ENCODE measurements at regions not wholly inside any gene's neighbourhood (a gene's known extent, or its start where the extent isn't known, plus 50 kb on each side); places are given as distances from the start of the nearest gene placed in this dataset.
"Not testable (repeated sequence)": the region's sequence is repeated elsewhere in the genome, so short reads cannot be mapped to it uniquely, and the experiment has no call there.

DNA sequence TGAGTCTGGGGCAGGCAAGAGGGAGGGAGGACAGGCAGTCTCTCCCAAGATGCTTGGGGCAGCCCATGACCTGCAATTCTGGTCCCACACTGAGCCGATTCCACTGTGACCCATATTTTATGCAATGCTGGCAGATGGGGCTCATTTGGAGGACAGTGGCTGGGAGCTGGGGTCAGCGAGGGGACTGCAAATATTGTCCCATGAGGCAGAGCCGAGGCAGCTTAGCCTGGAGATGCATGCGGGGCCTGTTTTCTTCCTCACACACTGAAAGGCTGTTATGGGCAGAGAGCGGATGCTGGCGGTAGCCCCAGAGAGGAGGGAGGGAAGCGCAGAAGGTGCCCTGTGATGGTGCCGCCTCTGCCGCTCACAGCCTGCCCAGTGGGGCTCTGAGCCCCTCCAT lies 128.5 kb upstream of the POU3F1 start:
- ChIA-PET CTCF (no interaction called here), POLR2A (no interaction called here)
- DNase-seq (no peak), ATAC-seq (no peak)
- no peak overlapping the region for H3K27ac Mint-ChIP-seq
- H3K4me3 Mint-ChIP-seq, result no peak overlapping the region
- no peaks in the 10 kb centered on the region for H3K9me3 Mint-ChIP-seq (ENCODE audit: insufficient read depth)
- no peaks in the 10 kb centered on the region for H3K36me3 Mint-ChIP-seq (ENCODE audit: low read depth)
- H3K4me1 Mint-ChIP-seq (ENCODE audit: low read depth), result no peaks in the 10 kb centered on the region
- no peaks in the 10 kb centered on the region for H3K27me3 Mint-ChIP-seq (ENCODE audit: low read depth)

DNA sequence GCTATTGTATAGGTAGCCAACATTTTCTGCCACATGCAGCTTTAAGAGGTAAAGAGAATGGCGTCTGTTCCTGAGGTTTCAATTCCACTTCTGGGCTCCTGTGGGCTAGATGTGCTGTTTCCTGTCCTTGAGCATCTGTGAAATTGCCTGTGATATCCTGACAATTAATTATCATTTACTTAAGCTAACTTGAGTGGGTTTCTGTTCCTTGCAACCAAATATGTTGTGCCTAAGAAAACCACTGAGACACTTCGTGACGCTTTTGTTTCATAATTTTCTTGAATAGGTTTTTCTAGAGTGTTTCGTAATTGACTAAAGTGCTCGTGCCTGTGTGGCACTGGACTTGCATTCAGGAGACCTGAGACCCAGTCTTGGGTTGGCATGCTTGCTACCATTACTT lies 127.3 kb upstream of the POU3F1 start:
- H3K27ac Mint-ChIP-seq, result no peak overlapping the region
- no peaks in the 10 kb centered on the region for H3K4me1 Mint-ChIP-seq (ENCODE audit: low read depth)
- H3K36me3 Mint-ChIP-seq (ENCODE audit: low read depth), result no peaks in the 10 kb centered on the region
- ChIA-PET POLR2A (no interaction called here), CTCF (no interaction called here)
- DNase-seq (no peak), ATAC-seq (no peak)
- H3K9me3 Mint-ChIP-seq (ENCODE audit: insufficient read depth), result no peaks in the 10 kb centered on the region
- no peak overlapping the region for H3K4me3 Mint-ChIP-seq
- H3K27me3 Mint-ChIP-seq (ENCODE audit: low read depth), result no peaks in the 10 kb centered on the region

DNA sequence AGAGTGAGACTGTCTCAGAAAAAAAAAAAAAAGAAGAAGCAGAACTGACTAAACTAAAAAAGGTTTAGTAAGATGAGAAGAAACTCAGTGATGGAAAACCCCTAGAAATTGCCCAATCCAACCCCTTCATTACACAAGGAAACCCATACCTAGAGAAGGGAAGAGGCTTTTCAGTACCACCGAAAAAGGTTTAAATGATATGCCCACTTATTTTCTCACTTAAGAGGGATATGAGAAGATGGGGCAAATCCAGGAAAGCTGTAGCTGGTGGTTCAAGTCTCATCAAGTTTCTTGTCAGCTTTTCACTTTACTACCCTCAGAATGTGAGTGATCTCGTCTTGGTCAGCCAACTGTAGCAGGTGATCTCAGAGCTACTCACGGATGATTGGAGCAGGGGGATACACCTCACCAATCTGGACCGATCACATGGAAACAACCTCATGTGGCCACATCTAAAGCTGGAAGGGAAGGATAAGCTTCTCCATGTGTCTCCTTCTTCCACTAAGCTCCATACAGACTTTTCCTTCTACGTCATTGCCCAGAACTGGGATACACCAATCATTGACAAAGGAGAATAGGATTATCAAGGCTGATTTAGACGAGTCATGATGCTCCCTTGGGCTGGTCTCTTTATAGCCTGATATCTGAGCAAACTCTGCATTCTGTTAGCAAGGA lies 126.7 kb upstream of the POU3F1 start:
- Mint-ChIP-seq H3K36me3 (ENCODE audit: low read depth) (no peaks in the 10 kb centered on the region), H3K27me3 (ENCODE audit: low read depth) (no peaks in the 10 kb centered on the region), H3K4me3 (no peak overlapping the region), H3K4me1 (ENCODE audit: low read depth) (no peaks in the 10 kb centered on the region), H3K9me3 (ENCODE audit: insufficient read depth) (no peaks in the 10 kb centered on the region), H3K27ac (no peak overlapping the region)
- DNase-seq (no peak), ATAC-seq (no peak)
- ChIA-PET POLR2A (no interaction called here), CTCF (no interaction called here)

DNA sequence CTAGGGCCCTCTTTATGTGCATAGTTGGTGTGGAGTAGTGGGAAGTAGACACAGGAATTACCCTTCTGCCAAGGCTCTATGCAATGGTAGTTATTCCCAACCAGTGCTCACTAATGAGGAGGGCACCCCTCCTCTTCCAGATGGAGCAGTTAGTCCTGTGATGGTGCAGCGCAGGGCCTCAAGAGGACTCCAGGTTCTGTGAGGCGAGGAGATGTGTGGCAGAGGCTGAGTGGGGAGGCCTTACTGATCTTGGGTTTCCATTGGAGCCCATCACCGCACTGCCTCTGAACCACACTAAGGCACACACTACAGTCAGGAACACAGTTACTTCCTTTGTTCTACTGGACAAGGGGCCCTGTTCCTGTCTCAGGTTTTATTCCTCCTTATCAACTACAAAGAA lies 122.5 kb upstream of the POU3F1 start:
- Mint-ChIP-seq H3K36me3 (ENCODE audit: low read depth) (no peaks in the 10 kb centered on the region), H3K4me3 (no peak overlapping the region), H3K4me1 (ENCODE audit: low read depth) (no peaks in the 10 kb centered on the region), H3K27me3 (ENCODE audit: low read depth) (peaks cover 9% of the 10 kb centered on the region), H3K27ac (no peak overlapping the region), H3K9me3 (ENCODE audit: insufficient read depth) (no peaks in the 10 kb centered on the region)
- ChIA-PET CTCF (no interaction called here), POLR2A (no interaction called here)
- DNase-seq (no peak), ATAC-seq (no peak)

DNA sequence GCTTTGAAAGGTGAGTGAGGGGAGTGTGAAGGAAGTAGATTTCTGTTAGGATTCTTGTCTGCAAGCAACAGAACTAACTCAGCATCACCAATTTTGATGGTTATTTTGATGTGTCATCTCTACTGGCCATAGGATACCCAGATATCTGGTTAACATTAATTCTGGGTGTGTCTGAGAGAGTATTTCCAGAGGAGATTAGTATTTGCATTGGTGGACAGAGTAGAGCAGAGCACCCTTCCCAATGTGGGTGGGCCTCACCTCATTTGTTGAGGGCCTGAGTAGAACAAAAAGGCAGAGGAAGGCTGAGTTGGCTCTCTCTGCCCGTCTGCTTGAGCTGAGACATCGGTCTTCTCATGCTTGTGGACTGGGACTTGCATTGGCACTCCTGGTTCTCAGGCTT lies 121.8 kb upstream of the POU3F1 start:
- Mint-ChIP-seq H3K4me3 (no peak overlapping the region), H3K4me1 (ENCODE audit: low read depth) (no peaks in the 10 kb centered on the region), H3K27me3 (ENCODE audit: low read depth) (peaks cover 9% of the 10 kb centered on the region), H3K36me3 (ENCODE audit: low read depth) (no peaks in the 10 kb centered on the region), H3K9me3 (ENCODE audit: insufficient read depth) (no peaks in the 10 kb centered on the region), H3K27ac (no peak overlapping the region)
- ATAC-seq, result no peak
- ChIA-PET CTCF (no interaction called here), POLR2A (no interaction called here)
- no peak for DNase-seq

DNA sequence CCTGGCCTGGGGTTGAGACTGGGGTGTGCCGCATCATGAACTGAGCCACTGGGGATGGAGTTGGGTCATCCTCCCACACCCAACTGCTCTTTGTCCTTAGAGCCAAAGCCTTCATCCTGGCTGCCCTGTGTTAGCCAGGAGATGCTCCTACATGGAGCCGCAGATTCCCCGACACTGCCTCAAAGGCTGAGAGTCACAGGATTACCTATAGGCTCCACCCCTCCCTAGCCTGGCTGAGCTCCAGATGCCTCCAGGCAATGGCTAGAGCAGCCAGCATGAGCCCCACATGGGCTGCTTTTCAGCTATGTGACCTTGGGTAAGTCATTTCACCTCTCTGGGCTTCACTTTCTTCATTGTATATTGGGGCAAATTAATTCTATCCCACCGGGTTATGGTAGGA lies 119.9 kb upstream of the POU3F1 start:
- H3K27ac Mint-ChIP-seq, result no peak overlapping the region
- no peak for ATAC-seq
- no peak overlapping the region for H3K4me3 Mint-ChIP-seq
- no peaks in the 10 kb centered on the region for H3K4me1 Mint-ChIP-seq (ENCODE audit: low read depth)
- DNase-seq, result no peak
- H3K9me3 Mint-ChIP-seq (ENCODE audit: insufficient read depth), result no peaks in the 10 kb centered on the region
- H3K27me3 Mint-ChIP-seq (ENCODE audit: low read depth), result peaks cover 12% of the 10 kb centered on the region
- ChIA-PET POLR2A (no interaction called here), CTCF (no interaction called here)
- no peaks in the 10 kb centered on the region for H3K36me3 Mint-ChIP-seq (ENCODE audit: low read depth)

DNA sequence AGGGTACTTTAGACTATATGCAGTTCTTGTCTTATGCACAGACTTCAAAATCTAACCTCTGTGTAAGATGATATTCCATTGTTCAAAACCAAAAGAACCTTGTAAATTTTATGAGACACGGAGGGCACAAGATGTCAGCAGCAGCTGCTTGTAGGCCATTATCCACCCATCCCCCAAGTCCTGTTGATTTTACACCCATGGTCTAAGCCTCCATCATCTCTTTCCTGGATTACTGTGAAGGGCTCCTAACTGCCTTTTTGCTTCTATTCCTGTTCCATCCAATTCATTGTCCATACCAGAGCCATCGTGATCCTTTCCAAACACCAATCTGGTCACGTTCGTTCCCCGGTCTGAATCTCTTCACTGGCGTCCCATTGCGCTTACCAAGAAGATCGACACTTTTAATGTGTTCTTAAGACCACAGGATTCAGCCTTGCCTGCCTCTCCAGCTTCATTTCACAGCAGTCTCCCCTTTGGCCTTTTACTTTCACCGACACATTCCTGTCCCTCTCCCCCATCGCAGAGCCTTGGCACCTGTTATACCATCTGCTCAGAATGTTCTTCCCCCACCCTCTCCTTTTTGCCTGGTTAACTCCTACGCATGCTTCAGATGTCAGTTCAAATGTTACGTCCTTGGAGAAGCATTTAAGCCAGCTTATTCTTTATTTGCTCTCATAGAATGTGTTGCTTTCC lies 107.3 kb upstream of the POU3F1 start:
- ChIA-PET CTCF (no interaction called here), POLR2A (no interaction called here)
- ATAC-seq, result no peak
- Mint-ChIP-seq H3K4me1 (ENCODE audit: low read depth) (no peaks in the 10 kb centered on the region), H3K27me3 (ENCODE audit: low read depth) (peaks cover 13% of the 10 kb centered on the region), H3K27ac (no peak overlapping the region), H3K36me3 (ENCODE audit: low read depth) (no peaks in the 10 kb centered on the region), H3K9me3 (ENCODE audit: insufficient read depth) (no peaks in the 10 kb centered on the region), H3K4me3 (no peak overlapping the region)
- no peak for DNase-seq

DNA sequence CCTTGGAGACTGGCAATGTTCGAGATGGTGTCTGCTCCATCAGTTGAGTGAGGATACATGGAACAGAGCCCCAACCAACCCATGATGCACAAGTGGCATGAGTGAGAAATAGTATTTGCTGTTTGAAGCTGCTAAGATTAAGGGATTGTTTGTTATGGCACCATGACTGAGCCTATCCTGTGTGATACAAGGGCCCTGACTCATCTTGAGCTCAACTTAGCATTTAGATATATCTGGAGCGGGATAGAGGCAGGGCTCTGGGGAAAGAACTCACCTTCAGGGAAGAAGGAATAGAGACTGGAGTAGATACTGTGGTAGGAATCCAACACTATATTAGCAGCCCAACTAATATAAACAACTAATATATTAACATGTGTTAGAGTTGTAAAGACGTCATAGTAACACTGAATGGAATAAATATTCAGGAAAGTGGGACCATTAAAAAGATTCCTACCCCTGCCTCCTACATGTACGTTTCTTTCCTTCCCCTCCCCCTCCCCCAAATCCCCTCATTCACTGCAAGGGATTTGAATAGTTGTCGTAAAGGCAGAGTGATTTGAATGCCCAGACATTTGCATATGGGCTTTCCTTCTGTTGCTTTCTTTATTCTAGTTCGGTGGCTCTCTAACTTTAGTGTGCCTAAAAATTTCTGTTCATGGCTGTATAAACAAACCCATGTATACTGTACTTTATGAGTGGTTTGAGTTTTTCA lies 106.6 kb upstream of the POU3F1 start:
- CTCF ChIA-PET, result no interaction called here
- H3K27me3 Mint-ChIP-seq (ENCODE audit: low read depth), result peaks cover 13% of the 10 kb centered on the region
- H3K9me3 Mint-ChIP-seq (ENCODE audit: insufficient read depth), result no peaks in the 10 kb centered on the region

DNA sequence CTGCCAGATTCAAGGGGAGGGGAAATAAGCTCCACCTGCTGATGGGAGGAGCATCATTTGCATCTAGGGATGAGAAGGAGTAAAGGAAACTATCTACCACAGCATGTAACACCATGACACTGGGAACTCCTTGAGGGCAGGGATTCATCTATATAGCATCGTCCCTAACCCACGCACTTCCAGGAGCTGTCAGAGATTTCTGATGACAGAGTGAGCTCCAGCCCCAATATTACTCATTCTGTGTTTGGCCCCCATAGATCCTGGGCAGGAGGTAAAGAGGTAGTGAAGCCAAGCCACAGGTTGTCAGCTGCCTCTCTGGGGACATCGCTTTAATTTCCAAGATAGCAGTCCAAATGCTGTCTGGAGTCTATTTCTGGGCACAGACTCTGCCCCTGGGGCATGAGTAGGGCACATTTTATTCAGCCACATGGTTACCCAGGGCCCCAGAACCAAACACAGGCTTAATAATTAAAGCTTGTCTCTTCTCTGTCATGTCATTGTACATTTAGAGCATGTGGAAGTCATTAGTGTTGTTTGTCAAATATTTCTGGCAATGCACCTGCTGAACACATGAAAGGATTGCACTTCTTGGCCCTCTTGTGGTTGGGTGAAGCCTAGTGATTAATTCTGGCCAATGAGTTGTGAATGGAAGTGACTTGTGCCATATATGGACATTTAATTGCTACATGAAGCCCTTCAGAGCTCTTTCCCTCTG lies 105.9 kb upstream of the POU3F1 start:
- H3K4me1 Mint-ChIP-seq (ENCODE audit: low read depth), result no peaks in the 10 kb centered on the region
- H3K27me3 Mint-ChIP-seq (ENCODE audit: low read depth), result peaks cover 13% of the 10 kb centered on the region
- CTCF ChIA-PET, result no interaction called here
- no peak overlapping the region for H3K4me3 Mint-ChIP-seq
- POLR2A ChIA-PET, result no interaction called here
- no peaks in the 10 kb centered on the region for H3K9me3 Mint-ChIP-seq (ENCODE audit: insufficient read depth)
- no peak for DNase-seq
- H3K36me3 Mint-ChIP-seq (ENCODE audit: low read depth), result no peaks in the 10 kb centered on the region
- H3K27ac Mint-ChIP-seq, result no peak overlapping the region
- ATAC-seq, result no peak

More for the DNA sequence above, 106.6 kb upstream of the POU3F1 start:
- POLR2A ChIA-PET, result no interaction called here
- Mint-ChIP-seq H3K4me1 (ENCODE audit: low read depth) (no peaks in the 10 kb centered on the region), H3K27ac (no peak overlapping the region), H3K36me3 (ENCODE audit: low read depth) (no peaks in the 10 kb centered on the region), H3K4me3 (no peak overlapping the region)
- DNase-seq (no peak), ATAC-seq (no peak)

DNA sequence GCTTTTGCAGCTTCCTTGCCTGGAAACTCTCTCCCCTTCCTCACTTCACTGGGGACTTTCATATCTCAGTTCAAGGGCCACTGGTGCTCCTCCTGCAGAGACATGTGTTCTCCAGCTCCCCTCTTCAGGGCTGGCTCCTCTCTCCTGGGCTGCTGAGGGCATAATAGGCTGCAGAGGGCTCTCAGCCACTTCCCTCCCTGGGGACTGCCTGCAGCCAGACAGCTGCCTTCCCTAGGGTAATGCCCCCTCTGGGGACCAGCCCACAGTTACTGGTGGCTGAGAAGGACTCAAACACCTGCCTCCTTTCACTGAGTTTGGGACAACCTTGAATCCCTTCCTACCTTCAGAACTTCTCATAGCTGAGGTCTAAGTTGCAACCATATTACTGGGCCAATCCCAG lies 104.8 kb upstream of the POU3F1 start:
- CTCF ChIA-PET, result no interaction called here

DNA sequence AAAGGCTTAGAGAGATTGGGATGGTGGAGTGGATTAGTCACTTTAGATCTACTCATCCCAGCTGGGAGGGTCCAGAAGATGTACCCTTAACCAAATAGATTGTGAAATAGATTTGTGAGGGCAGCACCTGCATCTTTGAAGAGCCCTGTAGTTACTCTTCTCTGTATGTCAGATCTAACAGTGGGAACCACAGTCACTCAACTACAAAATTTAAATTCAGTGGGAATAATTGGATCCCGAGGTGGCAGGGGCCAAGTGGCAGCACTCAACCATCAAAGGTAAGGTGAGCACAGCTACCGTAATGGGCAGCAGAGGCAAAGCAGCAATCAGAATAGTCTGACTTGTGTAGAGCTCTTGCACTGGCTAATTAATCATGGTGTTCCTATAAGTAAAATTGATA lies 99.5 kb upstream of the POU3F1 start:
- CTCF ChIA-PET; H3K4me1 Mint-ChIP-seq (ENCODE audit: low read depth); H3K9me3 Mint-ChIP-seq (ENCODE audit: insufficient read depth); H3K27ac Mint-ChIP-seq; H3K4me3 Mint-ChIP-seq; ATAC-seq; DNase-seq; H3K36me3 Mint-ChIP-seq (ENCODE audit: low read depth); POLR2A ChIA-PET: not testable (repeated sequence)
- H3K27me3 Mint-ChIP-seq (ENCODE audit: low read depth), result peaks cover 24% of the 10 kb centered on the region

More for the DNA sequence above, 104.8 kb upstream of the POU3F1 start:
- Mint-ChIP-seq H3K27me3 (ENCODE audit: low read depth) (peaks cover 12% of the 10 kb centered on the region), H3K4me1 (ENCODE audit: low read depth) (no peaks in the 10 kb centered on the region), H3K4me3 (no peak overlapping the region), H3K9me3 (ENCODE audit: insufficient read depth) (no peaks in the 10 kb centered on the region), H3K27ac (no peak overlapping the region), H3K36me3 (ENCODE audit: low read depth) (no peaks in the 10 kb centered on the region)
- POLR2A ChIA-PET, result no interaction called here
- ATAC-seq, result no peak
- no peak for DNase-seq

DNA sequence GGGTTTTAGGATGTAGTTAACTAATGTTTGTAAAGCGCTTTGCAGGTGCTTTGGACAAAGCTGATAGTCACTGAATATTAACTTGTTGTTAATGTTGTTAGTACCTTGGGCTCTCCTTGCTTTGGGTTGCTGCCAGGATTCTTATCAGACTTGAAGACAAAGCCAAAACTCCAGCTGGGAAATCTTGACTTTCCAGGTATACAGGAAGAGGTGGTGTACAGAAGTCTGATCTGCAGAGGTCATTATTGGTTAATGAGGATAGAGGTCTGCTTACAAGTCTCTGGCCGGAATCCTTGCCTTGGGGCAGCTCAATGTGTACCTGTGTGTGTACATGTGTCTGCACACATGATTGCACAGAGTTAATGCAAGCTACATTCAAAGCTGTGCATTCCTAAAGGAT lies 96.0 kb upstream of the POU3F1 start:
- Mint-ChIP-seq H3K36me3 (ENCODE audit: low read depth) (no peaks in the 10 kb centered on the region), H3K4me1 (ENCODE audit: low read depth) (no peaks in the 10 kb centered on the region), H3K27me3 (ENCODE audit: low read depth) (peaks cover 40% of the 10 kb centered on the region), H3K9me3 (ENCODE audit: insufficient read depth) (peaks cover 5% of the 10 kb centered on the region), H3K4me3 (no peak overlapping the region), H3K27ac (no peak overlapping the region)
- CTCF ChIA-PET, result no interaction called here
- POLR2A ChIA-PET, result no interaction called here
- DNase-seq (no peak), ATAC-seq (no peak)
